ENCODE measurements at regions not wholly inside any gene's neighbourhood (a gene's known extent, or its start where the extent isn't known, plus 50 kb on each side); places are given as distances from the start of the nearest gene placed in this dataset.

DNA sequence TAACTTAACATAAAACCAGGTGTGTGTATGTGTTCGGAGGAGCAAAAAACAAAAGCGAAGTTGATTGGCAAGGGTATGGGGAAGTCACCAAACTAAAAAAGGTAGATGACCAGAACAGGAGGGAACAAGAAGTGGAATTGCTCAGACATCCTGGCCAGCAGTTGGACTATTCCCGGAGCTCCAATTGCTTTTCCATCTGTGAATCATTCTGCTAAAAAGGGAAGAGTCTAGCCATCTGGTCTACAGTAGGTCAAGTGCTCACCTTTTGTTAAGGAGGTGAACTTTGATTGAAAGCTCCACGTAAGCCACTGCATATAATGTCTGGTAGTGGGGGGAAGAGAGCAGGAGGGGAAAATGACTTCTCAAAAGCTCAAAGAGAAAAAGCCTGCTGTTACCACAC lies 50.0 kb upstream of the BET1 start:
- DNase-seq = no peak

DNA sequence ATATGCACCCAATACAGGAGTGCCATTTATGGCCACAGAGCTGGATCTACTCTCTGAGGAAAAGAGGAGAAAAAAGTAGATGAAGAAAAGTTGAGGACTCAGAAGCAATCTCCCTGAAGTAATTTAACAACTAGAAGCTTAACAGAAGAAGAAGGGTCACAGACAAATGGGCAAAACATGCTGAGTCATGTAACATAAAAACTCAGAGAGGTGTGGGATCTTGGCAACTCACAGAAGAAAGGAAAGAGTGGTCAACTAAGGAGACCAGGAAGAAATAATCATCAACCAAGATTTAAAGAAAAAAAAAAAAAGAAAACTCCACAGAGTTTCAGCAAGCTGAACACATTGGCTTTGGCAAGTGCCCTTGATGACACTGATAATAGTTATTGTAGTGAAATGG lies 51.8 kb upstream of the BET1 start:
- DNase-seq = peak; percentile 33

DNA sequence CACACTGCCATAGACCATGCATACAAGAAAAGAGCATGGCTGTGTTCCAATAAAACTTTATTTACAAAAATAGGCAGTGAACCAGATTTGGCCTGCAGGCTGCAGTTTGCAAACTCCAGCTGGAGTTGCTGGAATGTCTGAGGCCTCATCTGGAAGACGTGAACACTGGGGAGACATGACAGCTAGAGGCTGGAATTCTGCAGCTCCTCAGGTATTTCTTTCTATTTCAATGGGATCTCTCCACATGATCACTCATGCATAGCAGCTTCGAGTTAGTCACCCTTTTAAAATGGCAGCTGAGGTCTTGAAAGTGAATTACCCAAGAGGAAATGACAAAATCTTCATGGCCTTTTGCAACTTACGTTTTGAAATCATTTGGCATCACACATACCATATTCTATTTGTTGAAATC lies 52.6 kb upstream of the BET1 start:
- peak; percentile 94 for DNase-seq

DNA sequence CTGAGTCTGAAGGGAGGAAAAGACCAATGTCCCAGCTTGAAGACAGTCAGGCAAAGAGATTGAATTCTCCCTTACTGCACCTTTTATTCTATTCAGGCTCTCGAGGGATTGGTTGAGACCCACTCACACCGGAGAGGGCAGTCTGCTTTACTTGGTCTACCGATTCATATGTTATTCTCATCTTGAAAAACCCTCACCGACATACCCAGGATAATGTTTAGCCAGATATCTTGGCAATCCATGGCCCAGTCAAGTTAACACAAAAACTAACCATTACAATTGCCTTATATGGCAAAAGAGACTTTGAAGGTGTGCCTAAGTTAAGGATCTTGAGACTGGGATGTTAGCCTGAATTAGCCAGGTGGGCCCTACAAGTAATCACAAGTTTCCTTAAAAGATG lies 53.8 kb upstream of the BET1 start:
- no peak for DNase-seq

DNA sequence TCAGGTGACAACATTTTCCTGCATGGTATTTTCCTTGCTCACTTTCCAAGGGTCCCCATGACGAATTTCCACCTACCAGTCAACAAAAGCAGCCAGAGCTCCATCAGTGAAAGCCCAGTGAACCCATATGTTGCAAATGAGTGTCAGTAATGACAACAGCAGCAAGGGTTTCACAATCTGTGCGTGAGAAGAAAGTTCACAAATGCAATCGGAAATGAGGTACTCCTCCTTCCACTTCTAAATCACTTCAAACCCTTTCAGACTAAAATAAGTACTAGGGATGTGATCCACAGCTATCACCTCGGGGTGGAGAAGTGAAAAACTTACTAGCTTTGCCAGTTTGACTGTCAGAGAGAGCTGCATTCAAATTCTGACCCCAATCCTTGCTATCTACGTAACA lies 55.6 kb upstream of the BET1 start:
- DNase-seq = peak; percentile 83

DNA sequence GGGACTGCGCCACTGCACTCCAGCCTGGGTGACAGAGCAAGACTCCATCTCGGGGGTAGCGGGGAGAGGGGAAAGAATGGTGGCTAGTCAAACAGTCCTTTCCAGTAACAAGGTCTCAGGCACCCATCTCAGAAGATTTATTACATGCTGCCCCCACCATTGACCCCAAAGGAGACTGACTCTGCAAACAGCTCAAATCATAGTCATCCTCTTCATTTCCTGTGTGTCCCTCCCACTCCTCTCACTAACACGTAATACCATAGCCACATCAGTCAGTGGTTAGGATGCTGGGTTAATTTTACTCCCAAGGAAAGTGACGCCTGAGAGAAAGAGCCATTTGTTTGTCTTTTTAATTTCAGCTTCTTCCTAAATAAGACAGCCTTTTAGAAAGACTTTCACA lies 56.6 kb upstream of the BET1 start:
- peak; percentile 73 for DNase-seq

DNA sequence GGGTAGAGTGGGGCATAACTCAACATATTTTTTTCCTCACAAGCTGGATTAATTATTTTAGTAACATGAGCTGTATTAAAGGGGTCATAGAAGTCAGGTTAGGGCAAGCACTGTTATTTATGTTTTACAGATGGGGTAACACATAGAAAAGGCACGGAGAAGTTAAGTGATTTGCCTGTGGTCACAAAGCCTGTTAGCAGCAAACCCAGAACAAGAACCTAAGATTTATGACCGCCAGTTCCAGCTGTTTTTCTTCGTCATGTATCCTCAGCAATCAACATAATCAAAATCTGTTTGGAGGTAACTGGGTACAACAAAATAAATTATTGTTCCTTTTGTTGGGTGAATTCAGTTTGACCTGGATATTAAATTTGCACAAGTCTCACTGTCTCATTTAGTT lies 57.2 kb upstream of the BET1 start:
- peak; percentile 49 for DNase-seq

DNA sequence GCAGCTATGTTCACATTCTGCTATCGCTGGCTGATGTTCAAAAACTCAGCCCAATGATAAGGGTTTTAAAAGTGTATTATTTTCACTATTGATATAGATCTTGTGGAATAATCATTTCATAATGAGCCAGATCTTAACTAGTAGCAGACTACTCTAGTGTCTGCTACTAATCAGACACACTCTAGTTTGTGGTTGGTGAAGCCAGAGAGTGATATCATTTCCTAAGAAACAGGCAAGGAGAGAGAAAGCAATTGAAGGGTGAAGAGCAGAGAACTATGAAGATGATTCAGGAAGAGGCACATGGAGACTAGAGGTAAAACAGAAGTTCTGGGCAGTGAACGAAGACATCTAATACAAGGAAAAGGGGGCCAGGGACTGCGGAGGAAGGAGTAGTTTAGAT lies 58.2 kb upstream of the BET1 start:
- DNase-seq = peak; percentile 75

DNA sequence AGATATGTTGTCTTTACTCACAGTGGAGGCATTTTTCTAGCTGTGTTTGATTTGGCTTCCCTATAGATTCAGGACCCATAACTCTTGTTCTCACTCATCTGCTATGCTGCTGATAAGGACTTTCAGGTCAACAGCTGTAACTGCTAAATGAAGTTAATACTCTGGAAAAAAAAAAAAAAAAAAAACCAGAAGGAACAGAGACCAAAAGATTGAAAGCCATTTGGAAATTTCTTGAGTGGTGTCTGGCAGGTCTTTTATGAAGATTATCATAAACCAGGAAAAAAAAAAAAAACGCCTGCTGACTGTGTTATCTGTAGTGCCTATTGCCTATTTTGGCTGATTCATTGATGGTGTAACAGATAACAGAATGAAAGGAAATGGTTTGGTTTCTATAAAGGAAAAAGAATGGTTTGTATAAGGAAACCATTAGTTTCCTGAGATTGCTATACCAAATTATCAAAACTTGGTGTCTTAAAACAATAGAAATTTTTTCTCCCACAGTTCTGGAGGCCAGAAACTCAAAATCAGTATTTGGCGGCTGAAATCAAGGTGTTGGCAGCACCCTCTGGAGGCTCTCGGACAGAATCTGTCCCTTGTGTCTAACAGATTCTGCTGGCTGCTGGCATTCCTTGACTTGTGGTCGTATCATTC lies 60.5 kb upstream of the BET1 start:
- peak; percentile 49 for DNase-seq

DNA sequence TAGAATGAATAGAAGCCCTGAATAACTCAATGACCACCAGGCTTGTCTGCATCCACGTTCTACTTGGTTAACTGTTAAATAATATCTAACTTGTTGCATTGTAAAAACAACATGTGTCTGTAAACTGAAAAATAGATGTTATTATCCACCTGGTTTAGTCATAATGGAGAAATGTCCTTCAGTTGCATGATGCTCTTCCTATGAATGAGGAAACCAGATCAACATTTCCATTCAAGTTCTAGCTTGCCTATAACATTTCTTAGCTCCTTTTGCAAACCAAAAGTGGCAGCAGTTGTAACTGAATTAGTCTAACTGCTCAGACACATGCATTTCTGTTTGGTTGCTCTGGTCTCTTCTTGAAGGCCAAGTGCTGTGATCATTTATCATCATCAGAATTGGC lies 62.9 kb upstream of the BET1 start:
- no peak for DNase-seq

DNA sequence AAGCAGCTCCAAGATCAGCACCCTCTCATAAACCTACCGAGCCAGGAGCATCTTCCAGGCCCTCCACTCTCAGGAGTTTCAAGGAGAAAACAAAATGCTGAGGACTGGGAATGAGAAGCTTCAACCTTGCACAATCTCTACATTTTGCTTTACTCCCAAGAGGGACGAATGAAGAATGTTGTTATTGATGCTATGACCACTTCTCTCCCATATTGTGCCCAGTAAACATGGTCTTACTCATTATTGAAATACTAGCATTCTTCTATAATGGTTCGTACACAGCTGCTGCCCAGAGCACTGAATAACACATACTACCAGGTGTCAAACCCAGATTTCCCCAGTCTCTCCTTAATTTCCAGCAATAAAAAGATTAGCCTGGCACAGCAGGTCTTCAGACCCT lies 63.4 kb upstream of the BET1 start:
- DNase-seq = no peak

DNA sequence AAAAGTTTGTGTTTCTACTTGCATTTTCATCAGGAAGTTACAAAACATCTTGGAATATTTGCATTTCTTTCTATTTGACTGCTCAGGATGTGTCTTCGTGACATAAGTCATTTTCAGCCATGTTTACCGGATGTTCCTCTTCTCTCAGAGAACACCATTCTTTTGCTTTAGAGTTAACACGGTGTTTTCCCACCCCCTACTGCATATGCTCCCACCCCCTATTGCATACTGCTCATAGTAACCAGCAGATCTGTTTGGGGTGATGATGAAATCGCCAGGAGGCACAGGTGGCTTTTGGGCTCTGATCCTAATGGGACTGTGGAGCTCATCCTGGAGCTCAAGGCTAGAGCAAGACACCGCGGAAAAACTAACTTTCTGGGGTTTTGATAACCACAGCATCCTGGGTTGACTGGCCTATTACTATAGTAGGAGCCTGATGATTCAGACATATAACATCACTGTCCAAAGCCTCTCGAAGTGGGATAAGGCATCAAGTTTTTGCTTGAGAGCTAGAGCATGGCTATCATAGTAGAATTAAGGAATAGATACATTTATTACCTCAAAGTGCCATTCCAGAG lies 65.1 kb upstream of the BET1 start:
- DNase-seq = peak; percentile 35

DNA sequence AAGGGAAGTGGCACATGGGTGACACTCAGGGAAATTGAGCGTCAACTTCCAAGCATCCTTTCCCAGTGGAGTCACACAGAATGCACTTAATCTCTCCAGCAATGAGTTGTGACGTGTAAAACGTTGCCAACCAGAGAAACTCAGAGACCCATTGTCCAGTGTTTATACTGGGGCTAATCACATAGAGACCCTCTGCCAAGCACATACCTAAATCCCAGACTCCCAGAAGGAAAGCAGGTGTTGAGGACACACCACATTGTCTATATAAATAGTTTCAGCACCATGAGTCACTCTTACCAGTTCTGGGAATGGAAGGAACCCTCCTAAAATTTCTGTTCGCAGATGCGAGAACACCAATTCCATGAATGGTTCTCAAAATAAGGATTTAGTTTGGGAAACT lies 76.4 kb upstream of the BET1 start:
- no peak for DNase-seq

DNA sequence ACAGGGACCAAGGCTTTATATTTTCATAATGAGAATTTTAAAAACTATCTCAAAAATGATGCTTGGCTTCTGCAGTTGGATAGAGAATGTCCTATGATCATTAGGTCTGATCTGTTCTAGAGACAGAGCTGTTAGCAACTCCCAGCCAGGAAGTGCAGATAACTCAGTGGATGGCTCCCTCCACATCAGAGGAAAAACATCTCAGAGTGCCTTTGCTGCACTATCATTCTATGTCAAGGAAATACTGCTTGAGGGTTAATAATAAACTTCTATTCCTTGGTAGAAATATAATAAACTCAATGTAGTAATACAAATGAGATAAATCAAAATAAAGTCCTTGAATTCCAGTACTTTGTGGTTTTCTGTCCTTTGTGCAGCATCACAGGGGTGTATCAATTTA lies 78.0 kb upstream of the BET1 start:
- no peak for DNase-seq

DNA sequence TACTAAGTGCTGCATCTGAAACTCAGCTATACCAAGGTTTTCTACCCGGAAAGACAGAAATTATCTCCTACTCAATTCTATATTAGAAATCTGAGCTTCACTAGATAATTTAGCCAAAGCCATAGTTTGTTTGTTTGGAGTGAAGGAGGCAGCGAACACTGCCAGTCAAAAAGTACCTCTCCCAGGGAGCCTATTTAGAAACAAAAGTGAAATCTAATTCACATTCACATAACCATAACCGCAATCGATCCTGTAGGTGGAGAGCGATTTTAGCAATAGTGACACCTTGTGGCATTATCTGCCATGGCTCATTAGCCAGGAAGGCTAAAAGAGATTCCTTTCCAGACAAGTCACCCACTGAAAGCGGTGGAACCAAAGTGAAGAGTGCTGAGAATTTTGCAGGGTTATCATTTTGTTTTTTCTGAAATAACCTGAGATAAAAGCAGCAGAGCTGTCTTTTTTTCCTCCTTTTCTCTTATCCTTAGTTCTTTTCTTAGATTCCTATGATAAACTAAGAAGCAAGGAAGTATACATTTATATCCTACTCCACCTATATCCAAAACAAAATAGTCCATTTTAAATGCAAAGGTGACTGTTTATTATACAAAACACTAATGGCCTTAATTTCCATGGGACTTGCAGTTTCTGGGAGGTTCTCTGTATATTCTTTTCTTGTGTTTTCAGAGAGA lies 83.7 kb upstream of the BET1 start:
- peak; percentile 83 for DNase-seq

DNA sequence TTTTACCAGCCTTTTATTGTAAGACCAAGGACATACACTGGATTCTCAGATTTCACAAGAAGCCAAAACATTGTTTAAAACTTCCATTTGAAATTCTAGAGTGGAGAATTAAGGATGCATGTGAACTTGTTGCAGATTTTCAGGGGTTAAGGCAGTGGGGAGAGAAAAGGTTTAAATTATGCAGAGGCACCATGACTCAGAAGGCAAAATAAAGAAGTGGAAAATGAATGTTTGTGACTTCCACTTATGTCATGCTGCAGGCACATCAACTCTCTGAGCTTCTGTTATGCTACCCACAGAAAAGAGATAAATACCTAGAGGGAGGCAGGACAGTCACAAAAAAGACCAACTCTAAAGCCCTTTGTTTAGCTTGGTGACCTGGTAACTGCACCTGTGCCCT lies 84.4 kb upstream of the BET1 start:
- peak; percentile 22 for DNase-seq

DNA sequence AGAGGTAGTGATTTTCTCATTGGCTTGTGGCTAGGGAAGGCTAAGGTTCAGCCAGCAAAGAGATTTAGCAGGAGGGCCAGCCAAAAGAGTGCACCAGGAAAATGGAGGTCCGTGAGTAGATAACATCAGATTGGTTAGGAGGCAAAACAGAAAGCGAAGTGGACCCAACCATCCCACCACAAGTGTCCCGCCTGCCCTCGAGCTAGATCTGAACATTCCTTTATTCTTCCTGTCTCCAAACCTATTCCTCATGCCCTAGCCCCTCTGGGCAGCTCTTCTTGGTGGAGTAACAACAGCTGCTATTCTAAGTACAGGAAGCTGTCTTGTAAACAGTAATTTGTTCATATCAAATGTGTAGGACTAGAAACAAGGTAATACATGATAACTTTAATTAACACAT lies 85.7 kb upstream of the BET1 start:
- DNase-seq = no peak

DNA sequence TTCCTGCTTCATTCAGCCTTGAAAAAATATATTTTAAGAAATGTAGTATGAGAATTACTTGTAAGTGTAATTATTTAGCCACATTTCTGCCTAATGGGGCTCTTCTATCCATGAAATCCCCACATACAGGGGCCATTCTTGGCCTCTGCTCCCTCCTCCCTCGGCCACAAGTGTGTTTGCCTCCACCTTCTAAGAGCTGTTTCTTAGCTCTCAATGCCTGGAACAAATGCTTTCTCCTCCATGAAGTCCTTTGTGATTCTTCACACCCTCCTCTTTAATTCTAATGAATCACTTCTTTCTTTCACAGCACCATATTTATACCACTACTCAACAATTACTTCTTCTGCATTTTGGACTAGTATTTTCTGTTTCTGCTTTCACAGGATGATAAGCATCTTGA lies 88.8 kb upstream of the BET1 start:
- DNase-seq = no peak

DNA sequence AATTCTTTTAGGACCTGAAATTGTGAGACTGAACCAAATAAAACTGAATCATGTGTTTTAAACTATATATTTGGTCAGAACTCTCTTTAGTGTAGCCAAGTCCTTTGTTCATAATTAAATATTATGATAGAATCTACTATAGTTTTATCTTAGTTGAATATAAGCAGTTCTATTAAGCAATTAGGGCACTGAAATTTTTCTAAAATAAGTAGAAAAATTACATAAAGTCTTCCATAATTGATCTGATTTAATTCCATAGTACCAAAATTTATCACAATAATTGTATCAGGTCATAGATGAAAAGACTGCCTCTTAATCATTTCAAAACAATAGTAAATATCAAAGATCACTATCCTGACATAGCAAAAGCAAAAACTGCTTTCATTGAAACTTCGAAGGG lies 90.1 kb upstream of the BET1 start:
- no peak for DNase-seq

DNA sequence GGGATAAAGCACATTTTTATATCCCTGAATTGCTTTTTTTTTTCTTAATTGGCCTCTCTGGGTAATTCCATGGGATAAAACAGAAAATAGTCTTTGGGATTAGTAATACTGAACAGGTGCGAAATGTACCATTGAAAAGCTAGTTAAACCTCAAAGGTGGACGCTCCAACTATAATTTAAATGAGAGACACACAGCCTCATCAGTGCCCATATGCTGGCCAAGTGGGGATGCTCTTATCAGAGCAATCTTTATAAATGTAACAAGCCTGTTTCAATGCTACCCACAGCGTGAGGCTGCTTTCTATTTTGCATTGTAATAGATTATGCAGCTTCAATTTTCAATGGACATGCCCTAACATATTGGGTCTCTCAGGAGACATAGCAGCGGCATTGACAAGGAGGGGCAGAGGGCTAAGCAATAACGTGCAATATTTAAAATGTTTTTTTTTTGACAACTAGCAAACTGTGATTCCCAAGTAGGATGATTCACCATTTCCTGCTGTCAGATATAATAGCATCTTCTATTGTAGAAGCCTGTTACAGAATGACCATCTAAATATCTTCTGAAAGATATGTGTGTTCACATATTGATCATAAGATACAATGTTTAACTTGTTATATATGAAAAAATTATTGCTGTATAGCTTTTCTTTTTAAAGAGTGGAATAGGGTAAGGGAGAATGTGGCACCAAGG lies 91.3 kb upstream of the BET1 start:
- DNase-seq = no peak

DNA sequence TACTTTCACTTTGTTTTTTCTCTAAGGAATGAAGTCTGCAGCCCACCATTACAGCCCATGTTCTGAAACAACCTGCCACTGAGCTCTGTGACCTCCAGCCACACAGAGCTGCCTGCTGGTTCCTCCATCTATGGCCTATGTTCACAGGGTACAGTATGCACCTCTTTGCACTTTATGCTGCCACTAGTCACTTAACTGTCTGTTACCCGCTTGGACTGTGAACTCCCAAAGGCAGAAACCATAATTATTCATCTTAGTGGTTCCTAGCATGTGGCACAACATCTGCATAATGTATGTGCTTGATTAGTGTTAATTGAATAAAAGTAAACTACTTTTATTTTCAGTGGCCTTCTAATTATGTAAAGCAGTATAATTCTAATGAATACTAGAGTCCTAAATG lies 95.5 kb upstream of the BET1 start:
- DNase-seq = no peak

DNA sequence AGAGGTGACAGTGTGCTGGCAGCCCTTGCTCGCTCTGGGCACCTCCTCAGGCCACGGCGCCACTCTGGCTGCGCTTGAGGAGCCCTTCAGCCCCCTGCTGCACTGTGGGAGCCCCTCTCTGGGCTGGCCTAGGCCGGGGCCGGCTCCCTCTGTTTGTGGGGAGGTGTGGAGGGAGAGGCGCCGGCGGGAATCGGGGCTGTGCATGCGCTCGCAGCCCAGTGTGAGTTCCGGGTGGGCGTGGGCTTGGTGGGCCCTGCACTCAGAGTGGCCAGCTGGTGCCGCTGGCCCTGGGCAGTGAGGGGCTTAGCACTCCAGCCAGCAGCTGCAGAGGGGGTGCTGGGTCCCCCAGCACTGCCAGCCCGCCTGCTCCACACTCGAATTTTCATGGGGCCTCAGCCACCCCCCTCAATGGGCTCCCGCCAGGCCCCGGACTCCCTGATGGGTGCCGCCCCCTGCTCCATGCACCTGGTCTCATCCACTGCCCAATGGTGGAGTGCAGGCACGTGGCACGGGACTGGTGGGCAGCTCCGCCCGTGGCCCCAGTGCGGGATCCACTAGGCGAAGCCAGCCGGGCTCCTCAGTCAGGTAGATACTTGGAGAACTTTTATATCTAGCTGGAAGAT lies 96.7 kb upstream of the BET1 start:
- DNase-seq = no peak

DNA sequence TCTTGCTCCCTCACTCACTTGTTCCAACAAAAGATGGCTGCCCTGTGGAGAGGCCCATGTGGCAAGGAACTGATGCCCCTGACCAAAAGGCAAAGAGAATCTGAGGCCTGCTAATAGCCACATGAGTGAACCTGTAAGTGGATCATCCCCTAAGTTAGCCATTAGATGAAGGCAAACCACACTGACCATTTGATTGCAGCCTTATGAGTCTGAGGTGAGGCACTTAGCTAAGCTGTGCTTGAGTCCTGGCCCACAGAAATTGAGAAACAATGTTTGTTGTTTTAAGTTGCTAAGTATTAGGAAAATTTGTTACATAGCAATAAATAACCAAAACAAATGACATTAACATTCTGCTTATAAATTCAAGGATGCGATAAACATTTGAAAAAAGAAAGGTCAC lies 100.1 kb upstream of the BET1 start:
- DNase-seq = no peak
